GM12892 (cell line): ENCODE measurements at regions not wholly inside any gene's neighbourhood (a gene's known extent, or its start where the extent isn't known, plus 50 kb on each side); places are given as distances from the start of the nearest gene placed in this dataset.

Experiments
- POLR2A ChIP-seq: IDR thresholded peaks from 2 replicates; pipeline ENCODE4 v1.6.1; 2011; ENCODE audit warnings: low read depth, low read length, control low read depth
- POLR2AphosphoS5 ChIP-seq: IDR thresholded peaks from 2 replicates; pipeline ENCODE4 v1.6.1; 2011; ENCODE audit warnings: low read depth, low read length, control low read depth
- TAF1 ChIP-seq: IDR thresholded peaks from 2 replicates; pipeline ENCODE4 v1.6.1; 2011; ENCODE audit warnings: low read depth, mild to moderate bottlenecking, control low read depth, low read length, borderline replicate concordance

GRCh38 chr14:30507209-30507608 lies 51.7 kb upstream of the G2E3 start:
- TF ChIP-seq POLR2A (no peak), POLR2AphosphoS5 (no peak), TAF1 (no peak)
